HG03460 (cell line): ENCODE measurements at regions not wholly inside any gene's neighbourhood (a gene's known extent, or its start where the extent isn't known, plus 50 kb on each side); places are given as distances from the start of the nearest gene placed in this dataset.
A peak's percentile ranks its signal among the peaks of the same experiment; 100 is the strongest.

ENCODE experiments used
- ATAC-seq: cut with Tn5 transposase; IDR thresholded peaks from one replicate; pipeline ENCODE4 v1.9.1; 2021; ENCODE audit not compliant: unreplicated experiment

DNA sequence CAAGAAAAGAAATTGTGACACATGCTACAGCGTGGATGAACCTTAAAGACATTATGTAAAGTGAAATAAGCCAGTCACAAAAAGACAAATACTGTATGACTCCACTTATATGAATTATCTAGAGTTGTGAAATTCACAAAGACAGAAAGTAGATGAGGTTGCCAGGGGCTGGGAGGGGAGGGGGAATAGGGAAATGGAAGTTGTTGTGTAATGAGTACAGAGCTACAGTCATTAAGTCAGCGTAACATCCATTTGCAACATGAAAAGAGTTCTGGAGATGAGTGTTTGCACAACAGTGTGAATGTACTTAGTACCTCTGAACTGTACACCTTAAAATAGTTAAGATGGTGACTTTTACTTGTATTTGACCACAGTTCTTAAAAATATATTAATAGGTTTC, 112.1 kb upstream of the CDK1 start:
- no peak for ATAC-seq

DNA sequence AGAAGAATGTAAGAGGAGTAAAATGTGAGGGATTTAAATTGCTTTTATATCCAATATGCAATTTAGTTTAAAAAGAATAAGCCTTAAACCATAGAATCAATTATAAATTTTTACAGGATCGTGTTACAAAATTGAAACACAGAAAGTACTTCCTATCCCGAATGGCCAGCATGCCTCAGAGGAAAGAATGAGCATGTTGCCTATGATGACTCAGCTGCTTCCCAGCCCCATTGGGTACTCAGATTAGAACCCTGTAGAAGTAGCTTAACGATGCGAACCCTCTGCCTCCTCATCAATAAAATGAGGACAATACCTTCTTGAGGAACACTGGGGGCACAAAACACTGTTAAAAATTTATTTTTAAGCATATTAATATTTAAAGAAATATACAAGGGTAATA, 113.4 kb upstream of the CDK1 start:
- ATAC-seq = no peak

DNA sequence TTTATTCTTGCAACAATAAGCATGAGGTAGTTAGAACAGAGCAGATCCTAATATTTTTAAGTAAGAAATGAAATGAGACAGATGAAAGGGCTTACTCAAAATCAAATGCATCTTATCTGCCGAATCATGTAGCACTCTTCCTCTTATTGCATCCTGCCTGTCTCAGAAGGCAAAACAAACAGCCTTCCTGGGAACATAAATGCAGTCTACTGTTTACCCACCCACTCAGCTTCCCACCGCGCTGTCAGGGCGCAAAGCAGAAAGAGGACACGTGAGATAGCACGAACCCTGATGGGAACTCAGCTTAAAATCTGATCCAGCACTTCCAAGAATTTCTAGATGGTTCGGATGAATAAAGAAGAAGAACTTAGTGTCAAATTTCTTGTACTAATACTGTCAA, 114.4 kb upstream of the CDK1 start:
- no peak for ATAC-seq

DNA sequence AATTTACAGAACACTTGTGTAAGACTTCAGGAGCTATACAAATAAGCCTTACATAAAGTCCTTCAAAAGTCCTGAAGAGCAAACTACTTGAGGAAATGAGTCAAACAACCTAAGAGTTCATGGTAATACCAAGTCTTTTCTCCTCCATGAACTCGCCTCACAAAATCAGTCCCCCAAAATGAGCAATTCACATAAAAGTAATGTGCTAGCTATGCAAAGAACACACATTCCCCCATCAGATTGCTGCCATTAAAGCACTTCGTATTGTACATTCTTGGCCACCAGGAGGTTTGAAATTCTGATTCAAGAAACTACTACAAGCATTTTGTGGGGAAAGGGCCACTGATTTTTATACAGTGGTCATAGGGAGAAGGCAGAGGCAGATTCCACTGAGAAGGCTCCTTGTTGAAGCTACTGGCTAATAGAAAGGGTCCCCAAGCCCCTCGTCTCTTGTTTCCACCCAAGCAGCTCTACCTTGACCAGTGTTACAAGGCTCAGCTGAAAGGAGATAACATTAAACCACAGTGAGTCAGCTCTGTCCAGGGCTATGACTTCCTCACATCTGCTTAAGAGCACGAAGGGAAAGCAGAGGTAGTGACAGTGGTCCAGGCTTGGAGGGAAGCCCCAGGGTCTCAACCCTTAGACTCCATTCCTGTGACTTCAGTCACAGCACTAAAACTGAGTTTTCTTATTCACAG, 115.2 kb upstream of the CDK1 start:
- no peak for ATAC-seq

DNA sequence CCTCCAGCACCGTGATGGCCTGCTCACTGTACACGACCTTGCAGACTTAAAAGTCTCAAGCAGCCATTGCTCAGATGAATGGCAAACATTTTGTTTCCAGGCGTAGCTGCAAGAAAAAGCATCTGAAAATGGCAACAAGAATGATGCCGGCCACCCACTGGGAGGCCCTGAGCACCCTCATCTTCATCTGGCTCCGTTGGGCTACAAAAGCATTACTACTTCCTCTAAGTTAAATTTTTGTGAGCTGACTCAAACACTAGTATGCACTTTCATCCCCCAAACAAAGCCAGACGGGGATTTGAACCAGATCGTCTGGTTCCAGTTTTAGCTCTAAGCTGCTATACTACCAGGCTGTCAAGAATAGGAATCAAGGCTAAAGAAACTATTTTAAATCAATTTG, 116.6 kb upstream of the CDK1 start:
- no peak for ATAC-seq

DNA sequence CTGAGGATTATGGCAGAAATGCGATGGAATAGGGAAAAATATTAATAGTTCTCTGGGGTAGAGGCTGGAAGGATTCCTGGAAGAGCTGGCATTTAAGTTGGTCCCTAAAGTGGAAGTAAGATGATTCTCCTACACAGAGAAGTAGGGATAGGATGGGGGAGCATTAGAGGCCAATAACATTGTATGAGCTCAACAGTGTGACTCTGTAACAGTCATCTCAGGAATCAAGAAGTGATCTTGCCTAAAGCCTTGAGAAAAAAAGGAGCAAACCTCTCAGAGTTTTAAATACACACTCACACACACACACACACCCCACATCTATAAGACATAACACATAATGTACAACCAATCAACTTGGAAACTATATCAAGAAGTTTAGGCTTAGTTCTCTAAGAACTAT, 117.7 kb upstream of the CDK1 start:
- ATAC-seq = no peak

DNA sequence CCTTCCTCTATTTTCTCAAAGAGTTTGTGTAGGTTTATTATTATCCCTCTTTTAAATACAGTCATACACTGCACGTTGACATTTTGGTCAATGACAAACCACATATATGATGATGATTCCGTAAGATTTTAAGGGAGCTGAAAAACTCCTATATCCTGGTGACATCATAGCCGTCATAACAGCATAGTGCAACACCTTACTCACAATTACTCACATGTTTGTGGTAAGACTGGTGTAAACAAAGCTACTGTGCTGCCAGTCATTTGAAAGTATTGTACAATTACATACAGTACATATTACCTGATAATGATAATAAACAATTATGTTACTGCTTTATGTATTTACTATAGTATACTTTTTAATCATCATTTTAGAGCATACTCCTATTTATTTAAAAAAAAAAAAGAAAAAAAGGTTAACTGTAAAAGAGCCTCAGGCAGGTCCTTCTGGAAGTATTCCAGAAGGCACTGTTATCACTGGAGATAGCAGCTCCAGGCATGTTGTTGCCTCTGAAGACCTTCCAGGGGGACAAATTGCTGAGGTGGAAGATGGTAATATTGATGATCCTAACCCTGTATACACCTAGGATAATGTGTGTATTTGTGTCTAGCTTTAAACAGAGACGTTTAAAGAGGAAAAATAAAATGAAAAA, 123.3 kb upstream of the CDK1 start:
- no peak for ATAC-seq

DNA sequence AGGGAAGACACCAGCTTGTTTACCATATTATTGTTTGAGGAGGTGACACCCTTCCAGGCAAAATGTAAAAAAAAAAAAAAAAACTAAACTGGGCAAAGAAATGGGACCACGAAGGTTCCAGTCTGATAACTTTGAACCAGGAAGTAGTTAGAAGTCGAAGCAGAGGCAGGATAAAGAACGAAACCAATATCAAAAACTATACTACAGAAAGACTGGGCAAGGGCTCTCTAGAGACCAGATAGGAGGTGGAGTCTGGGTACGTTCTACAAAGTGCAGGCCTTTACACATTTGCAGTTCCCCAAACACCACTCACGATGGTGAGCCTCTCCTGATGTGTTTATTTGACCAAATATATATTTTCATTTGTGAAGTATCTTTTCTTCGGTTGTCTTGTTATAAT, 125.7 kb upstream of the CDK1 start:
- ATAC-seq = peak; percentile 96

DNA sequence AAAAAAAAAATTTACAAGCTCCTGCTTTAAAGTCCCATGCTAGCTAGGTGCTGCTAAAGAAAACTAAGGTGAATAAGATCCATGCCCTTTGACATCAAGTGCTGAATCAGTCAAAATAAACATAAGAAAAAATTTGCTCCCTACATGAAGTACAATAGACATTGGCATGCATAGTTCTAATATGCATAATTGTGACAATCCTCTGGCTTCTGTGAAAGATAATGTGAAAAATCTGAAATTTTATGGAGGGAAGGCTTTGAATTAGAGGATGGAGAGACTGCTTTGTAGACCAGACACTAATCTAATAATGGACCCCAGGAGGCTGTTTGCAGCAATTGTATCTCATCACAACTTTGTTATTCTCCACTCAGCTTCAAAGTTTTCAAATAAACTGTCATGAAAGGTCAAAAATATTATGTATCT, 127.9 kb upstream of the CDK1 start:
- ATAC-seq = no peak

DNA sequence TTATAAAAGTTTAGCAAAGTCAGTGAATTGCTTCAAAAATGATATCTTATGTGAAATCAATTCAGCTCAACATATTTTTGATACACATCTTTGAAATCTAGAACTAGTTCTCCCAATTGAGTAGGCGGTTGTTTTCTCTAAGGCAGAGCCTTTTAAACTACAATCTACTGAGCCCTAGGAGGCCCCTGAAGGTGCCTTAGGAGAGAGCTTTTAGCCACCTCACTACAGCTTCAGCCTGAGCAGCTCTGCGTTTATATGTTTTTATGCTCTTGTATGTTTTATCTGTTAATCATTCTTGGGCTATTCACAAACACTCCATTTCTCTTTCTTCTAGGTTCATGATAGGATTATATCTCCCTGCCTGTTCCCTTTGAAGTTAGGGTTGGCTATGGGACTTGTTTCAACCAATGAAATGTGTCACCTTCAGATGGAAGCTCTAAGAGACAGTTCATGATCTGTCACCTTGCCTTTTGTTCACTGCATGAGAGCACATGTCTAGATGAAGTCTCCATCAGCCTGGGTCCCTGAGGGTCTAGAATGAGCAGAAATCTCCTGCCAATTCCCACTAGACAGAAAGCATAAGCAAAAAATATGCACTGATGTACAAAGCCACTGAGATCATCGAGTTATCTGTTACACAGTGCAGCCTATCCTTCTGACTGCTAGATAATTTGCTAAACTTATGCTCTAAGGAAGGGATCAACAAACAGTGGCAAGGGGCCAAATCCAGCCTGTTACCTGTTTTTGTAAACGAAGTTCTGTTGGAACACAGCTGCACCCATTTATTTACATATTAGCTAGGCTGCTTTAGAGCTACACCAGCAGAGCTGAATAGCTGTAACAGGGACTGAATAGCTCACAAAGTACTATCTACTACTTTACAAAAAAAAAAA, 128.5 kb upstream of the CDK1 start:
- ATAC-seq = no peak

DNA sequence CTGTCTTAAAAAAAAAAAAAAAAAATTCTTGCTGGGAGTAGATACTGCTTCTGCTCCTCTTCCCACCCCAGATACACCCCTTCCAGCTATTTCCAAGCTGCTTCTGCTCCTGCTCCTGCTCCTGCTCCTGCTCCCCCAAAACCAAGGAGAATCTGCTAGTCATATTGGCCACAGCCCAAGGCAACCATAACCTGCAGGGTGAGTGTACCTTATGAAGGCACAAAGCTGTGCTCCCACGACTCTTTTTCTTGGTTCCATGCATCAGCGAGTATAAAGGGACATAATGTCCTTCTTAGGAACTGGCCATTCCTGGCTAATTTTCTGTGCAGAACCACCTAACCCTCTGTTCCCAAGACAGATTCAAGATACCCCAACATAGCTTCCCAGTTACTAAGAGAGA, 129.5 kb upstream of the CDK1 start:
- ATAC-seq = no peak

DNA sequence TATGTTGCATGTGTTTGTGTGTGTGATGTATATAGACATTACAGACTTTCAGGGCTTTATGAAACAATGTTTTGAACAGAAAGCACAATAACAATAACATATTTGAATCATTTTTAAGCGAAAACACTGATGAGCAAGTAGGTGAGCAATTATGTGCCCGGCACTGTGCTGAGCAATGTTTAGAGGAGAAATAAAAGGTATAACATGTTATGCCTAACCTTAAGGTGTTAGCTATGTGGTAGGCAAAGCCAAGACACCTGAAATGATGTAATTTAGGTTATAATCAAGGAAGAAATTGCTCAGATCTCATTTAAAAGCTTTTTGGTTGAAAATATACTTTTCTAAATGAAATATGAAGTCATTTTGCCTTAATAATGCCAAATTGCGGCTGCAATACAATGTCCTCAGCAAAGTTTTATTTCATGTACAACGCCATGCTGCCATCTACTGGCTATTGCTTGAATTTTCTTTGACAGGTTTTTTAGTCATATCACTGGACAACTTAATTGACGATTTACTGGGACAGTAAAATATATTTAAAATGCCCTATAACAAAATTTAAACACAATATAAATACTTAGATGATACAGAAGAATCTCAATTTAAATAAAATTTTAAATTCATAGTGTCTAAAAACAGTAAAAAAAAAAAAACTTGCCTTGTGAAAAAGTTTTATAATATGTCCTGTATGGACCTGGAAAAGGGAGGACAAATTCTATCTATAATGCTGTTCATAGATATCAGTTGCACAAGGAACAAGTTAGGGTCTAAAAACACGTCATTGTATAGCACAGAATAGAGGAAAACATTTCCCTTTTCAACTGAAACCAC, 131.1 kb upstream of the CDK1 start:
- peak; percentile 56 for ATAC-seq

DNA sequence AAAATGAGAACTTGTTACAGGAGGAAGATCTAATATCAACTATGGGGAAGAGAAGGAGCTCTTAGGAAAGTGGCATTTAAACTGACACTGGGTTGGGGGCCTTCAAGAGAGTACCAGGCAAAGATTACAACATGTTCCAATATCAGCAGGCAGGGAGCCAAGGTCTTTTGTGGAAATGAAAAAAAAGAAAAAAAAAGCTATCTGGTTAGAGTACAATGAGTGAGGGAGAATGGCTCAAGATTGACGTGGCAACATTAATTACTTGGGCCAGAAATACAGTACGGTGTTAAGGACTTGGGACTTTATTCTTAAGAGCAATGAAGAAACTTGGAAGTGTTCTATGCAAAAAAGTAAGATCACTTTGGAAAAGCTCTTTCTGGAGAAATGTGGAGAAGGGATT, 132.3 kb upstream of the CDK1 start:
- no peak for ATAC-seq

DNA sequence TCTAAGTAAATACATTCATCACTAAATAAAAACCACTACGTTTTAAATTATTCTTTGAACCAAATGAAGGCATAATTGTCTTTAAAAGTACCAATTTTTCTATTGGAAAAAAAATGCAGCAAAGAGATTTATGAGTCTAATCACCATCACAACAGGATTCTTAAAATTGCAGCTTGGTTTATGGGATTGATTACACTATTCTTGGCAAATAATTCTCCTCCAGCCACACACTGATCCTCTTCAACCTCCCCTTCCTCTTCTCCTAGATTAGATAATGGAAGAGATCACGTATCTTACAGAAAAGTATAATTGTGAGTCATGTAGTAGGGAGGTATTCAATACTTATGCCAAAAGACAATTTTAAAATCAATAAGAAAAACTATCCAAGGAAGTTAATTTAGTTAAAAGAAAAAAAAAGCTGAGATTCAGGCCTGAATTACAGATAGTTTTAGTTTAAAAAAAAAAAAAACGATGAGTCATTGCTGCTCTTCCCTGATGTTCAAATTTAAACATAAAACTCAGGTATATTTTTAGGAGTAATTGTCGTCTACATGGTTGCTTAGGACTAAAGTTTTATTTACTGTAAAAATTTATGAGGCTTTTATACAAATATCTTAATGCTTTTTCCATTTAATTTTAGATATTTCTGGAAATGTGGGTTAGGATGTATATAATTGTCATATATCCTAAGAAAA, 133.7 kb upstream of the CDK1 start:
- ATAC-seq = no peak

DNA sequence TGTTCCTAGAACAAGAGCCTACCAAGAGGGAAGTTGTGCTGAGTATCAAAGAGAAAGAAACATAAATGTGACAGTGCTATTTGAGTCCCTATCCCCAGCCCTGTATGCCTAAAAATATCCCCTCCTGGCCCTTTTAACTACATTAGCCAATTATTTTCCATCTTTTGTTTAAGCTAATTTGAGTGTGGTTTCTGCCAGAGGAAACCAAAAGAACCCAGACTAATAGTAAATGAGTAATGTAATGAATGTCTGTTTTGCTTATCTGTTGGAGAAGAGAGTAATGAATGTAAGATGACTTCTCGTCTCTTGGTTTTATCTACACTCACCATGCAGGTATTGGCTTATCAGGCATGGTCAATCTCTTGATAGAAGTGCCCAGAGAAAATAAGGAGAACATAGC, 134.4 kb upstream of the CDK1 start:
- ATAC-seq = no peak

DNA sequence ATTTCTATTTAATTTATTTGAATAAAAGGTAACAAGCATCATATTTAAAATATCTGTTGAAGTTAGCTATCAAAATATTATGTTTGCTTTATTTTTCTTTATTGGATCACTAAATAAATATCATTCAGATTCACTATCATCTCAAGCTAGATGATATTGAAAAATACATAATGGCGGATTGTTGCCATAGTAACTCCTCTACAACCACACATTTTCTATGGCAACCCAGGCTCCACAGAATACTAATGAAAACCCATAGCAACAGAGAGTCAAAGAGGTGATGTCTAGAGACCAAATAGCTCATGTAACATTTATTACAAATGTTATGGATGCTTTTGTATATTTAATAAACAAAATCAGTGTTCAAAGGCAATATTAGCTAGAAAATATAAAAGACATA, 148.9 kb upstream of the CDK1 start:
- ATAC-seq = no peak

DNA sequence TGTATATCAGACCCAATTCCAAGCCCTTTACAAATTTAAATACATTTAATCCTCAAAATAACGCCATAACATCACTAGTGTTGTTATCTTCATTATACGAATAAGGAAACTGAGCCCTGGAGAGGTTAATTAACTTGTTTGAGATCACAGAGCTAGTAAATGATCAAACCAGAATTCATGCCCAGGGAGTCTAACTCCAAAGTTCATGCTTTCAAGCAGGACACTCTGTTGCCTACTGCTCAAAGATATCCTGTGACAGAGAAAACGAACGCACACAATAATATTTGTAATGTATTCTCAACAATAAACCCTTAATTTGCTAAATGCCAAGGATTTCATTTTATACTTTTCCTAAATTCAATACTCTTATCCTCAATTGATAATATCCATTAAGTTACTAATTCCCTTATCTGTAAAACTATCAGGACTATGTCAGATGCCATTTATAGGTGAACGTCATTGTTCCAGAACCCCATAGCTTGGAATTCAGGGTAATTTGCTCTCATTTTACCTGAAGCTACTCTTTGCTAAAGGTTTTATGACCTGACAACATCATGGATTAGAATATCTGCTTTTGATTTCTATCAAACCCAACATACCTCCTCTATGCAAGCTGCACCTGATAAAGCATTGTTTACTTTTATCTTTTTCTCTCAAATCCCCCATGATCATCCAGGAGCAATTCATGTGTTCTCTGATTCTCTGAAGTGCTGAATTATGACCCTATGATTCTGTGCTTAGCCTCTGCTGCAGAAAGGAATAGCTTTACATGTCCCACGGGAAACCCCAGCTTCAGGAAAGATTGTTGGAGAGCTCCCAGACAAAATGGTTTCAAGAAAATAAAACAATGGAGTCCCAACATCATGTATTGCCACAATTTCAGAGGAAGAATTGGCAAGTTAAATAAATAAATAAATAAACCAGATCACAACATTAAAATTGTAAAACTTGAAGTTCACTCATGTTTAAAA, 150.2 kb upstream of the CDK1 start:
- ATAC-seq = no peak

DNA sequence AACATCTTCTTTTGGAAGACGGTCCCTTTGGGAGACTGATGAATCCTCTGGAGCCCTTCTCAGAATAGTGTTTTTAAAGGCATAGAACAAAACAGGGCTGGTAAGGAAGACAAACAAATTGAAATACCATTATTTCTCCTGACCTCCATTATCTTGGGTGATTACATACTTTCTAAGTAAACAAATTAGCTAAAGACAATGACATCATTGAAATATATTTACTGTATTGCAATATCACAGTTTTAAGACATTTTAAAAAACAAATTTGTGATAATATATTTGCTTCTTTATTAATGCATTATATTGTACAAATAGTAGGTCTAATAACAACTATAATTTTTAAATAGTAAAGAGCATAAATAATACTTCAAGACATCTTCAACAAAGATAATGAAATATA, 152.2 kb upstream of the CDK1 start:
- ATAC-seq = no peak

DNA sequence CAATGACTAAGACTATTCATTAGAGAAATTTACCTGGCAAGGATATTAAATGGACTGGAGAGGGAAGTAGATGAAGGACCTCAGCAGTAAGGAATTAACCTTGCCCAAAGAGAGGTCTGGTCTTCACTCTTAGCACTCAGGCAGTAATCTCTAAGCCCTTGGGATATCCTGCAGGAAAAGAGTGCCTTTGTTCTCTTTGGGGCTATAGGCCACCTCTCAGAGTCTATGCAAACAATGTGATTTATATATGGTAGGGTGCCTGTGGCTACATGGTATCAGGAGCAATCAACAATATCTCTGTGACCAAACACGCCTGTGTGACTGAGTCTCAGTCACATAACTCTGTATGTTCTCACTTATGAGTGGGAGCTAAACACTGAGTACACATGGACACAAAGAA, 154.7 kb upstream of the CDK1 start:
- no peak for ATAC-seq
